Endothelial cell (in vitro differentiated cells): ENCODE measurements at regions not wholly inside any gene's neighbourhood (a gene's known extent, or its start where the extent isn't known, plus 50 kb on each side); places are given as distances from the start of the nearest gene placed in this dataset.

Source experiments
- DNase-seq: peaks from one replicate; pipeline ENCODE4 v3.0.0; 2021; ENCODE audit warnings: low spot score
- H3K27ac Mint-ChIP-seq: one replicate; pipeline ENCODE4 v1.8.0; 2021; ENCODE audit warnings: mixed read lengths, inconsistent platforms; ENCODE audit not compliant: unreplicated experiment
- H3K27me3 Mint-ChIP-seq: one replicate; pipeline ENCODE4 v1.8.0; 2021; ENCODE audit warnings: mild to moderate bottlenecking, moderate library complexity, mixed read lengths, inconsistent platforms; ENCODE audit not compliant: unreplicated experiment
- H3K36me3 Mint-ChIP-seq: one replicate; pipeline ENCODE4 v1.8.0; 2021; ENCODE audit warnings: mild to moderate bottlenecking, low read depth, mixed read lengths, inconsistent platforms; ENCODE audit not compliant: unreplicated experiment
- H3K4me1 Mint-ChIP-seq: one replicate; pipeline ENCODE4 v1.8.0; 2021; ENCODE audit warnings: mild to moderate bottlenecking, mixed read lengths, inconsistent platforms; ENCODE audit not compliant: unreplicated experiment
- H3K4me3 Mint-ChIP-seq: one replicate; pipeline ENCODE4 v1.8.0; 2021; ENCODE audit warnings: mild to moderate bottlenecking, mixed read lengths, inconsistent platforms; ENCODE audit not compliant: unreplicated experiment
- H3K9me3 Mint-ChIP-seq: one replicate; pipeline ENCODE4 v1.8.0; 2021; ENCODE audit warnings: mixed read lengths, inconsistent platforms; ENCODE audit not compliant: unreplicated experiment
- CTCF ChIP-seq: fragments of 200-600 bp; sonication (generic); IDR thresholded peaks from one replicate; pipeline ENCODE4 v1.5.0; 2021; ENCODE audit warnings: antibody characterized with exemption; ENCODE audit not compliant: unreplicated experiment

- H3K36me3 Mint-ChIP-seq = peaks cover 16% of the 10 kb centered on the region
- no peak overlapping the region for H3K4me3 Mint-ChIP-seq
- no peaks in the 10 kb centered on the region for H3K27me3 Mint-ChIP-seq
These were observed 123.3 kb downstream of the OGFRL1 start for GRCh38 chr6:71411882-71412281.

GRCh38 chr6:71412559-71413140, 124.0 kb downstream of the OGFRL1 start:
- H3K27me3 Mint-ChIP-seq = no peaks in the 10 kb centered on the region
- no peaks in the 10 kb centered on the region for H3K9me3 Mint-ChIP-seq
- H3K4me1 Mint-ChIP-seq = no peaks in the 10 kb centered on the region
- peaks cover 16% of the 10 kb centered on the region for H3K36me3 Mint-ChIP-seq
- H3K27ac Mint-ChIP-seq = no peak overlapping the region
- H3K4me3 Mint-ChIP-seq = no peak overlapping the region
- DNase-seq = no peak
- TF ChIP-seq CTCF = no peak

More at GRCh38 chr6:71411882-71412281, 123.3 kb downstream of the OGFRL1 start:
- Mint-ChIP-seq H3K9me3 (no peaks in the 10 kb centered on the region), H3K27ac (no peak overlapping the region), H3K4me1 (no peaks in the 10 kb centered on the region)
- DNase-seq = no peak
- TF ChIP-seq CTCF = no peak

- H3K27ac Mint-ChIP-seq = no peak overlapping the region
- H3K4me3 Mint-ChIP-seq = no peak overlapping the region
- no peak for TF ChIP-seq CTCF
- no peaks in the 10 kb centered on the region for H3K9me3 Mint-ChIP-seq
- no peak for DNase-seq
- H3K4me1 Mint-ChIP-seq = peaks cover 6% of the 10 kb centered on the region
- H3K27me3 Mint-ChIP-seq = no peaks in the 10 kb centered on the region
- peaks cover 16% of the 10 kb centered on the region for H3K36me3 Mint-ChIP-seq
These were observed 125.9 kb downstream of the OGFRL1 start for GRCh38 chr6:71414486-71414885.

- H3K9me3 Mint-ChIP-seq = no peaks in the 10 kb centered on the region
- TF ChIP-seq CTCF = no peak
- peaks cover 9% of the 10 kb centered on the region for H3K36me3 Mint-ChIP-seq
- peaks cover 11% of the 10 kb centered on the region for H3K4me1 Mint-ChIP-seq
- H3K27me3 Mint-ChIP-seq = no peaks in the 10 kb centered on the region
- H3K27ac Mint-ChIP-seq = peak overlapping the region; percentile 74
- H3K4me3 Mint-ChIP-seq = peak overlapping the region; percentile 98
- DNase-seq = no peak
These were observed 130.8 kb downstream of the OGFRL1 start for GRCh38 chr6:71419217-71420094.
